IMR-90 (cell line): ENCODE measurements at regions not wholly inside any gene's neighbourhood (a gene's known extent, or its start where the extent isn't known, plus 50 kb on each side); places are given as distances from the start of the nearest gene placed in this dataset.

Experiments
- ATAC-seq: fragments of 200-7000 bp; cut with Tn5 transposase; 2 replicates; pipeline ENCODE4 v1.9.1; 2020; ENCODE audit warnings: low read depth, mild to moderate bottlenecking, moderate library complexity
- BruUV-seq: library from RNA; stranded (reverse); fragments of 400-500 nt; replicated peaks from 2 replicates; lab custom pipeline; 2021; lab: Mats Ljungman, UMichigan
- CTCF ChIA-PET: fragments of 300-600 bp; formaldehyde crosslinking; extraction: SDS; loops from one replicate; lab custom pipeline; 2021; ENCODE audit warnings: antibody characterized with exemption; lab: Yijun Ruan, JAX
- POLR2A ChIA-PET: fragments of 300-600 bp; sonication (Branson Sonifier 250); formaldehyde crosslinking; loops from one replicate; lab custom pipeline; 2022; ENCODE audit warnings: antibody characterized with exemption; ENCODE audit not compliant: unreplicated experiment; lab: Charles Lee
- DNase-seq: peaks from one replicate; pipeline ENCODE4 v3.0.0; 2013
- H2AFZ ChIP-seq: replicated peaks from 2 replicates; pipeline ENCODE3; 2013; ENCODE audit warnings: low read length, mild to moderate bottlenecking; ENCODE audit not compliant: poor library complexity
- H2AK5ac ChIP-seq: 2 replicates; pipeline ENCODE4 v1.6.1; 2013; ENCODE audit warnings: low read depth, low read length, inconsistent platforms
- H2AK9ac ChIP-seq: replicated peaks from 2 replicates; pipeline ENCODE3; 2013; ENCODE audit warnings: mild to moderate bottlenecking, low read depth, low read length, moderate library complexity; ENCODE audit not compliant: poor library complexity
- H2BK120ac ChIP-seq: 2 replicates; pipeline ENCODE4 v1.6.1; 2013; ENCODE audit warnings: low read depth, low read length, inconsistent platforms
- H2BK15ac ChIP-seq: 3 replicates; pipeline ENCODE4 v1.6.1; 2013; ENCODE audit warnings: low read depth, low read length, inconsistent platforms
- H2BK20ac ChIP-seq: 2 replicates; pipeline ENCODE4 v1.6.1; 2013; ENCODE audit warnings: low read depth, mild to moderate bottlenecking, inconsistent platforms, low read length, moderate library complexity
- H2BK5ac ChIP-seq: 2 replicates; pipeline ENCODE4 v1.6.1; 2013; ENCODE audit warnings: mild to moderate bottlenecking, low read depth, low read length, inconsistent platforms; ENCODE audit not compliant: poor library complexity, severe bottlenecking
- H3K14ac ChIP-seq: replicated peaks from 2 replicates; pipeline ENCODE4 v1.6.1; 2013; ENCODE audit warnings: low read depth, low read length, inconsistent platforms
- H3K18ac ChIP-seq: 2 replicates; pipeline ENCODE4 v1.6.1; 2013; ENCODE audit warnings: low read depth, low read length, control low read depth
- H3K23ac ChIP-seq: 2 replicates; pipeline ENCODE4 v1.6.1; 2013; ENCODE audit warnings: low read depth, low read length, inconsistent platforms
- H3K27ac ChIP-seq: 2 replicates; pipeline ENCODE4 v1.5.1; 2013; ENCODE audit warnings: mild to moderate bottlenecking, control low read depth, low read length; ENCODE audit not compliant: insufficient read depth
- H3K27me3 ChIP-seq: 2 replicates; pipeline ENCODE4 v1.6.1; 2013; ENCODE audit warnings: low read length; ENCODE audit not compliant: control insufficient read depth, insufficient read depth
- H3K36me3 ChIP-seq: 2 replicates; pipeline ENCODE4 v1.6.1; 2013; ENCODE audit warnings: low read length, mixed read lengths; ENCODE audit not compliant: control insufficient read depth, insufficient read depth
- H3K4ac ChIP-seq: 2 replicates; pipeline ENCODE4 v1.6.1; 2013; ENCODE audit warnings: low read depth, low read length, inconsistent platforms
- H3K4me1 ChIP-seq: 2 replicates; pipeline ENCODE4 v1.6.1; 2013; ENCODE audit warnings: low read length, mixed read lengths; ENCODE audit not compliant: control insufficient read depth, insufficient read depth
- H3K4me2 ChIP-seq: 2 replicates; pipeline ENCODE4 v1.6.1; 2013; ENCODE audit warnings: low read depth, mild to moderate bottlenecking, control low read depth, low read length, moderate library complexity
- H3K4me3 ChIP-seq: 2 replicates; pipeline ENCODE4 v1.5.1; 2013; ENCODE audit warnings: low read depth, mild to moderate bottlenecking, control low read depth, low read length, moderate library complexity; ENCODE audit not compliant: insufficient read depth
- H3K56ac ChIP-seq: 2 replicates; pipeline ENCODE4 v1.6.1; 2013; ENCODE audit warnings: low read length, inconsistent platforms; ENCODE audit not compliant: insufficient read depth; ENCODE audit errors: extremely low read depth
- H3K79me1 ChIP-seq, 2 experiments: 2 replicates each; pipeline ENCODE4 v1.6.1; 2013; ENCODE audit warnings: low read length in 2 of 2, inconsistent platforms in 1 of 2, low read depth in 1 of 2
- H3K9ac ChIP-seq: 2 replicates; pipeline ENCODE4 v1.6.1; 2013; ENCODE audit warnings: low read depth, low read length, control low read depth
- H3K9me1 ChIP-seq: 2 replicates; pipeline ENCODE4 v1.6.1; 2013; ENCODE audit warnings: low read length, inconsistent platforms; ENCODE audit not compliant: insufficient read depth
- H3K9me3 ChIP-seq: 2 replicates; pipeline ENCODE4 v1.6.1; 2013; ENCODE audit warnings: low read length; ENCODE audit not compliant: control insufficient read depth, insufficient read depth
- H4K20me1 ChIP-seq: 2 replicates; pipeline ENCODE4 v1.6.1; 2013; ENCODE audit warnings: low read length, inconsistent platforms; ENCODE audit not compliant: insufficient read depth
- H4K5ac ChIP-seq: 2 replicates; pipeline ENCODE4 v1.6.1; 2013; ENCODE audit warnings: mild to moderate bottlenecking, low read depth, low read length, control low read depth
- H4K8ac ChIP-seq, 2 experiments: 2 replicates each; pipeline ENCODE4 v1.6.1; 2013; ENCODE audit warnings: low read depth in 2 of 2, low read length in 2 of 2, control low read depth in 1 of 2, inconsistent platforms in 1 of 2
- H4K91ac ChIP-seq: 2 replicates; pipeline ENCODE4 v1.6.1; 2013; ENCODE audit warnings: low read depth, low read length, inconsistent platforms; ENCODE audit not compliant: insufficient read depth
- BHLHE40 ChIP-seq: fragments of 150-350 bp; IDR thresholded peaks from 2 replicates; pipeline ENCODE4 v1.6.1; 2016; ENCODE audit warnings: mild to moderate bottlenecking, low read depth, low read length
- CEBPB ChIP-seq: IDR thresholded peaks from 2 replicates; pipeline ENCODE4 v1.6.1; 2012; ENCODE audit warnings: low read depth, low read length, improper control_type of control experiment
- ELK1 ChIP-seq: fragments of 150-350 bp; IDR thresholded peaks from 2 replicates; pipeline ENCODE4 v1.6.1; 2016; ENCODE audit warnings: low read depth, mild to moderate bottlenecking, low read length, moderate library complexity, borderline replicate concordance
- MAZ ChIP-seq: IDR thresholded peaks from 2 replicates; pipeline ENCODE4 v1.6.1; 2012; ENCODE audit warnings: low read depth, mild to moderate bottlenecking, low read length, improper control_type of control experiment, moderate library complexity, borderline replicate concordance
- MXI1 ChIP-seq: IDR thresholded peaks from 2 replicates; pipeline ENCODE4 v1.6.1; 2012; ENCODE audit warnings: low read depth, mild to moderate bottlenecking, low read length, moderate library complexity, borderline replicate concordance
- POLR2A ChIP-seq: IDR thresholded peaks from 2 replicates; pipeline ENCODE4 v1.6.1; 2012; ENCODE audit warnings: mild to moderate bottlenecking, low read depth, low read length
- RAD21 ChIP-seq: IDR thresholded peaks from 2 replicates; pipeline ENCODE4 v1.6.1; 2012; ENCODE audit warnings: low read length, improper control_type of control experiment
- RCOR1 ChIP-seq: IDR thresholded peaks from 2 replicates; pipeline ENCODE4 v1.6.1; 2012; ENCODE audit warnings: mild to moderate bottlenecking, low read length, improper control_type of control experiment; ENCODE audit not compliant: insufficient replicate concordance
- RFX5 ChIP-seq: IDR thresholded peaks from 2 replicates; pipeline ENCODE4 v1.8.0; 2012; ENCODE audit warnings: low read depth, mild to moderate bottlenecking, low read length, moderate library complexity
- USF2 ChIP-seq: fragments of 150-350 bp; IDR thresholded peaks from 2 replicates; pipeline ENCODE4 v1.6.1; 2017; ENCODE audit warnings: mild to moderate bottlenecking, antibody characterized with exemption, low read length, low read depth
- WGBS, 2 experiments: methylation state at CpG; one replicate each; pipeline versions ENCODE4 v1.1.5 to v1.1.7; 2013; ENCODE audit warnings: missing lambda C conversion rate in 2 of 2; ENCODE audit not compliant: insufficient read length in 1 of 2; ENCODE audit errors: extremely low coverage in 2 of 2; 5-methylcytosine and 5-hydroxymethylcytosine counted together
- dilution Hi-C: fragments of 300-500 bp; cut with HindIII; formaldehyde crosslinking; loops from one replicate; pipeline ENCODE4 v1.14.3; 2018; ENCODE audit warnings: low sequenced_read_pairs; ENCODE audit not compliant: unreplicated experiment
- in situ Hi-C: fragments of 300-500 bp; cut with MboI; formaldehyde crosslinking; loops from 3 replicates; pipeline ENCODE4 v1.14.3; 2019; ENCODE audit warnings: low sequenced_read_pairs, inconsistent platforms, mixed read lengths
- intact Hi-C: fragments of 100-400 bp; cut with micrococcal nuclease; formaldehyde crosslinking; loops from 2 replicates; pipeline ENCODE4 v1.10.0; 2022
- TF ChIP-seq, protein P1 (sequence below): conservative IDR thresholded peaks from 2 replicates; pipeline ENCODE4 v1.5.1; 2012; ENCODE audit warnings: mild to moderate bottlenecking, low read depth, low read length, improper control_type of control experiment

GRCh38 chr2:107102176-107102575, 216.2 kb upstream of the ST6GAL2 start:
- POLR2A ChIA-PET = no interaction called here
- H2AK9ac ChIP-seq = no peak overlapping the region
- WGBS, 2 experiments = 80% methylated on average over 1 of the region's 8 CpGs; no CpG with 5 or more reads in 1 of the 2 experiments
- H3K23ac ChIP-seq = no peak overlapping the region
- no peak overlapping the region for H2BK15ac ChIP-seq
- no peak overlapping the region for H2AFZ ChIP-seq
- in situ Hi-C loops (no loop called here), dilution Hi-C loops (no loop called here), intact Hi-C loops (no loop called here)
- H3K4me1 ChIP-seq = no peaks in the 10 kb centered on the region
- peaks cover 8% of the 10 kb centered on the region for H3K9me3 ChIP-seq
- H4K8ac ChIP-seq = no peak overlapping the region
- no peak overlapping the region for H3K4ac ChIP-seq
- no TSS peak for BruUV-seq
- no peak overlapping the region for H2BK20ac ChIP-seq
- no peak overlapping the region for H3K56ac ChIP-seq
- H4K91ac ChIP-seq = no peak overlapping the region
- ATAC-seq (no peak), DNase-seq (no peak)
- H2BK5ac ChIP-seq = no peak overlapping the region
- no peaks in the 10 kb centered on the region for H3K9me1 ChIP-seq
- H3K18ac ChIP-seq = no peak overlapping the region
- H4K20me1 ChIP-seq = no peaks in the 10 kb centered on the region
- H4K5ac ChIP-seq = no peak overlapping the region
- no peak overlapping the region for H3K9ac ChIP-seq
- CTCF ChIA-PET = no interaction called here
- H3K27me3 ChIP-seq = no peaks in the 10 kb centered on the region
- no peak overlapping the region for H2BK120ac ChIP-seq
- no peak for TF ChIP-seq MAZ
- TF ChIP-seq CEBPB = no peak
- no peak for TF ChIP-seq USF2
- no peak for TF ChIP-seq RFX5
- TF ChIP-seq BHLHE40 = no peak
- TF ChIP-seq, protein P1, sequence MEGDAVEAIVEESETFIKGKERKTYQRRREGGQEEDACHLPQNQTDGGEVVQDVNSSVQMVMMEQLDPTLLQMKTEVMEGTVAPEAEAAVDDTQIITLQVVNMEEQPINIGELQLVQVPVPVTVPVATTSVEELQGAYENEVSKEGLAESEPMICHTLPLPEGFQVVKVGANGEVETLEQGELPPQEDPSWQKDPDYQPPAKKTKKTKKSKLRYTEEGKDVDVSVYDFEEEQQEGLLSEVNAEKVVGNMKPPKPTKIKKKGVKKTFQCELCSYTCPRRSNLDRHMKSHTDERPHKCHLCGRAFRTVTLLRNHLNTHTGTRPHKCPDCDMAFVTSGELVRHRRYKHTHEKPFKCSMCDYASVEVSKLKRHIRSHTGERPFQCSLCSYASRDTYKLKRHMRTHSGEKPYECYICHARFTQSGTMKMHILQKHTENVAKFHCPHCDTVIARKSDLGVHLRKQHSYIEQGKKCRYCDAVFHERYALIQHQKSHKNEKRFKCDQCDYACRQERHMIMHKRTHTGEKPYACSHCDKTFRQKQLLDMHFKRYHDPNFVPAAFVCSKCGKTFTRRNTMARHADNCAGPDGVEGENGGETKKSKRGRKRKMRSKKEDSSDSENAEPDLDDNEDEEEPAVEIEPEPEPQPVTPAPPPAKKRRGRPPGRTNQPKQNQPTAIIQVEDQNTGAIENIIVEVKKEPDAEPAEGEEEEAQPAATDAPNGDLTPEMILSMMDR = no peak
- TF ChIP-seq MXI1 = no peak
- no peak for TF ChIP-seq RCOR1
- TF ChIP-seq POLR2A = no peak
- no peak for TF ChIP-seq RAD21
- TF ChIP-seq ELK1 = no peak
- no peak overlapping the region for H2AK5ac ChIP-seq
- H3K14ac ChIP-seq = no peak overlapping the region
- no peak overlapping the region for H3K4me2 ChIP-seq
- H3K4me3 ChIP-seq = no peak overlapping the region
- no peak overlapping the region for H3K27ac ChIP-seq
- H3K36me3 ChIP-seq = no peaks in the 10 kb centered on the region
- no peaks in the 10 kb centered on the region for H3K79me1 ChIP-seq
